Kidney (tissue), 13 donors: ENCODE measurements at regions not wholly inside any gene's neighbourhood (a gene's known extent, or its start where the extent isn't known, plus 50 kb on each side); places are given as distances from the start of the nearest gene placed in this dataset.
A peak's percentile ranks its signal among the peaks of the same experiment; 100 is the strongest.

Experiments used
- DNase-seq, 5 donors: peaks; one replicate each; pipeline ENCODE4 v3.0.0-alpha.2; 2013 to 2020
- FAIRE-seq: peaks from 2 replicates; lab custom pipeline; 2012; peaks lifted over from hg19 to GRCh38; lab: Jason Lieb, UNC
- H3K27ac ChIP-seq, 2 donors: one replicate each; pipeline ENCODE4 v1.7.0; 2013; ENCODE audit warnings: low read depth in 2 of 2, low read length in 2 of 2, inconsistent platforms in 1 of 2
- H3K27me3 ChIP-seq: one replicate; pipeline ENCODE4 v1.7.1; 2013; ENCODE audit warnings: low read length, inconsistent platforms; ENCODE audit not compliant: control insufficient read depth, insufficient read depth
- H3K36me3 ChIP-seq, 3 donors: one replicate each; pipeline versions ENCODE4 v1.7.0 to v1.7.1; 2013; ENCODE audit warnings: low read length in 3 of 3, control low read depth in 1 of 3, inconsistent platforms in 1 of 3; ENCODE audit not compliant: insufficient read depth in 3 of 3, control insufficient read depth in 2 of 3
- H3K4me1 ChIP-seq, 3 donors: one replicate each; pipeline versions ENCODE4 v1.7.0 to v1.7.1; 2013; ENCODE audit warnings: low read length in 3 of 3, inconsistent platforms in 1 of 3, low read depth in 1 of 3; ENCODE audit not compliant: control insufficient read depth in 2 of 3, insufficient read depth in 2 of 3
- H3K4me3 ChIP-seq, 3 donors: one replicate each; pipeline versions ENCODE4 v1.7.0 to v1.8.1; 2013; ENCODE audit warnings: low read length in 3 of 3, control low read depth in 1 of 3, inconsistent platforms in 1 of 3
- H3K9ac ChIP-seq, 3 donors: one replicate each; pipeline versions ENCODE4 v1.7.0 to v1.7.1; 2013; ENCODE audit warnings: low read length in 3 of 3, control low read depth in 1 of 3, inconsistent platforms in 1 of 3
- H3K9me3 ChIP-seq, 3 donors: one replicate each; pipeline versions ENCODE4 v1.7.0 to v1.7.1; 2013; ENCODE audit warnings: low read length in 3 of 3, control low read depth in 1 of 3, inconsistent platforms in 1 of 3; ENCODE audit not compliant: control insufficient read depth in 2 of 3, insufficient read depth in 1 of 3
- CTCF ChIP-seq: IDR thresholded peaks from 3 replicates; pipeline ENCODE4 v1.5.1; 2012; ENCODE audit warnings: mild to moderate bottlenecking, moderate library complexity, borderline replicate concordance; ENCODE audit not compliant: insufficient read depth; ENCODE audit errors: extremely low read depth
- intact Hi-C: fragments of 100-400 bp; cut with DNase I; formaldehyde crosslinking; loops from one replicate; pipeline ENCODE4 v1.11.1; 2022
- donor health status: control.
- donor health status: control.
- donor health status: control.
- donor health status: control.
- donor health status: control.
- donor health status: DM: yes; HTN: yes; CAD: no.
- donor health status: Normal renal cell carcinoma (clear cell type).

- H3K4me1 ChIP-seq, result peaks cover 0 to 15% (median 14%) of the 10 kb centered on the region in 3 donors
- H3K9ac ChIP-seq, result no peak overlapping the region
- no peak for DNase-seq
- no peak for FAIRE-seq
- no peak for TF ChIP-seq CTCF
- H3K36me3 ChIP-seq, result no peaks in the 10 kb centered on the region
- H3K27ac ChIP-seq, result no peak overlapping the region
- H3K27me3 ChIP-seq, result no peaks in the 10 kb centered on the region
- intact Hi-C loops, result no loop called here
- H3K9me3 ChIP-seq, result no peaks in the 10 kb centered on the region
- H3K4me3 ChIP-seq, result no peak overlapping the region
Observed at GRCh38 chr5:173706700-173707099, 90.2 kb upstream of the BOD1 start.

- Histone ChIP-seq H3K36me3 (no peaks in the 10 kb centered on the region), H3K9ac (no peak overlapping the region), H3K4me3 (no peak overlapping the region), H3K4me1 (peaks cover 0 to 15% (median 14%) of the 10 kb centered on the region in 3 donors), H3K27me3 (no peaks in the 10 kb centered on the region), H3K9me3 (no peaks in the 10 kb centered on the region), H3K27ac (no peak overlapping the region)
- TF ChIP-seq CTCF, result no peak
- DNase-seq (peak in 1 of 5 donors; percentile 79), FAIRE-seq (no peak)
- intact Hi-C loops, result no loop called here
Observed at GRCh38 chr5:173707392-173707791, 90.9 kb upstream of the BOD1 start.

- Histone ChIP-seq H3K36me3 (no peaks in the 10 kb centered on the region), H3K4me3 (no peak overlapping the region), H3K27ac (no peak overlapping the region), H3K4me1 (peaks cover 0 to 15% (median 14%) of the 10 kb centered on the region in 3 donors), H3K9me3 (no peaks in the 10 kb centered on the region), H3K9ac (no peak overlapping the region), H3K27me3 (no peaks in the 10 kb centered on the region)
- FAIRE-seq (no peak), DNase-seq (no peak)
- TF ChIP-seq CTCF, result no peak
- intact Hi-C loops, result no loop called here
Observed at GRCh38 chr5:173709145-173709544, 92.7 kb upstream of the BOD1 start.

GRCh38 chr5:173709761-173710160, 93.3 kb upstream of the BOD1 start:
- no peak overlapping the region for H3K4me3 ChIP-seq
- DNase-seq (no peak), FAIRE-seq (no peak)
- no peaks in the 10 kb centered on the region for H3K27me3 ChIP-seq
- H3K9ac ChIP-seq, result no peak overlapping the region
- no peak for TF ChIP-seq CTCF
- intact Hi-C loops, result no loop called here
- H3K9me3 ChIP-seq, result no peaks in the 10 kb centered on the region
- H3K36me3 ChIP-seq, result no peaks in the 10 kb centered on the region
- peaks cover 0 to 14% (median 12%) of the 10 kb centered on the region in 3 donors for H3K4me1 ChIP-seq
- no peak overlapping the region for H3K27ac ChIP-seq
